ENCODE measurements at regions not wholly inside any gene's neighbourhood (a gene's known extent, or its start where the extent isn't known, plus 50 kb on each side); places are given as distances from the start of the nearest gene placed in this dataset.

GRCh38 chr3:104591776-104592175 is 774.9 kb upstream of the ALCAM start:
- Histone ChIP-seq H3K4me3 (no peak overlapping the region), H3K36me3 (no peaks in the 10 kb centered on the region), H3K9me3 (peaks cover 0 to 7% (median 0%) of the 10 kb centered on the region in 12 donors), H3K4me1 (no peaks in the 10 kb centered on the region), H3K27me3 (no peaks in the 10 kb centered on the region), H3K27ac (no peak overlapping the region)
- ATAC-seq (no peak), DNase-seq (no peak)
- TF ChIP-seq, protein P1, sequence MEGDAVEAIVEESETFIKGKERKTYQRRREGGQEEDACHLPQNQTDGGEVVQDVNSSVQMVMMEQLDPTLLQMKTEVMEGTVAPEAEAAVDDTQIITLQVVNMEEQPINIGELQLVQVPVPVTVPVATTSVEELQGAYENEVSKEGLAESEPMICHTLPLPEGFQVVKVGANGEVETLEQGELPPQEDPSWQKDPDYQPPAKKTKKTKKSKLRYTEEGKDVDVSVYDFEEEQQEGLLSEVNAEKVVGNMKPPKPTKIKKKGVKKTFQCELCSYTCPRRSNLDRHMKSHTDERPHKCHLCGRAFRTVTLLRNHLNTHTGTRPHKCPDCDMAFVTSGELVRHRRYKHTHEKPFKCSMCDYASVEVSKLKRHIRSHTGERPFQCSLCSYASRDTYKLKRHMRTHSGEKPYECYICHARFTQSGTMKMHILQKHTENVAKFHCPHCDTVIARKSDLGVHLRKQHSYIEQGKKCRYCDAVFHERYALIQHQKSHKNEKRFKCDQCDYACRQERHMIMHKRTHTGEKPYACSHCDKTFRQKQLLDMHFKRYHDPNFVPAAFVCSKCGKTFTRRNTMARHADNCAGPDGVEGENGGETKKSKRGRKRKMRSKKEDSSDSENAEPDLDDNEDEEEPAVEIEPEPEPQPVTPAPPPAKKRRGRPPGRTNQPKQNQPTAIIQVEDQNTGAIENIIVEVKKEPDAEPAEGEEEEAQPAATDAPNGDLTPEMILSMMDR (IDR thresholded peaks at IDR 0.05): no peak
- no peak for TF ChIP-seq POLR2A (IDR thresholded peaks at IDR 0.05)
- intact Hi-C loops (cut with DNase I): no loop called here
- WGBS, 4 donors: 84 to 95% (median 90%) methylated on average over 3 of the region's 3 CpGs

- no peak overlapping the region for H3K4me3 ChIP-seq
Measured at GRCh38 chr3:104594491-104594890, 772.2 kb upstream of the ALCAM start.

GRCh38 chr3:104596054-104596453 is 770.7 kb upstream of the ALCAM start:
- H3K9me3 ChIP-seq: no peaks in the 10 kb centered on the region
- 90 to 96% (median 92%) methylated on average over 2 of the region's 2 CpGs for WGBS, 4 donors
- no peaks in the 10 kb centered on the region for H3K36me3 ChIP-seq
- no peaks in the 10 kb centered on the region for H3K4me1 ChIP-seq
- H3K27ac ChIP-seq: no peak overlapping the region
- no peak overlapping the region for H3K4me3 ChIP-seq
- TF ChIP-seq, protein P1 (IDR thresholded peaks at IDR 0.05): no peak
- no peak for TF ChIP-seq POLR2A (IDR thresholded peaks at IDR 0.05)
- H3K27me3 ChIP-seq: no peaks in the 10 kb centered on the region
- ATAC-seq (no peak), DNase-seq (no peak)
- intact Hi-C loops (cut with DNase I): no loop called here

More at GRCh38 chr3:104594491-104594890, 772.2 kb upstream of the ALCAM start:
- Histone ChIP-seq H3K36me3 (no peaks in the 10 kb centered on the region), H3K9me3 (peaks cover 0 to 5% (median 0%) of the 10 kb centered on the region in 12 donors), H3K27me3 (no peaks in the 10 kb centered on the region), H3K4me1 (no peaks in the 10 kb centered on the region), H3K27ac (no peak overlapping the region)
- TF ChIP-seq, protein P1 (IDR thresholded peaks at IDR 0.05): no peak
- TF ChIP-seq POLR2A (IDR thresholded peaks at IDR 0.05): no peak
- WGBS, 4 donors: 90 to 92% (median 91%) methylated on average over 2 of the region's 2 CpGs
- no peak for ATAC-seq
- intact Hi-C loops (cut with DNase I): no loop called here
- DNase-seq: no peak

DNA sequence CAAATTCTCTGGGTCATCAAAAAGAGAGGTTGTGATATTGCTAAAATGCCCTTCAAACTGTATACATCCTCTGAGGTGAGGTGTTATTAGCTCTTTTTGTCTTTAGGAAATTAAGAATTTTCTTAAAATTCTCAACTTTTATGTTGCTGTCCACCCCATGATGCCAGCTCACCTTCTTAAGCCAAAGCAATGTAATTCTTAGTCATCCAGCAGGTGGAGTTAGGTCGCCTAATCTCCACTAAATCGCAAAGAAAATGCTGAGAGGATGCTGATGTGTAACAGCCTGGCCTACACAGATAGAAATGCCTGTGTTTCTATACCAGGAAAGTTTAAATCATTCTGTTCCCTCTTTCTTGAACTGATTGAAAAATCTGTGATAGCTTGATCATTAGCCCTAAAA is 770.2 kb upstream of the ALCAM start:
- 19 to 30% (median 26%) methylated on average over 2 of the region's 2 CpGs for WGBS, 4 donors
- Histone ChIP-seq H3K36me3 (no peaks in the 10 kb centered on the region), H3K27ac (no peak overlapping the region), H3K9me3 (no peaks in the 10 kb centered on the region), H3K4me3 (no peak overlapping the region), H3K4me1 (no peaks in the 10 kb centered on the region), H3K27me3 (no peaks in the 10 kb centered on the region)
- ATAC-seq (no peak), DNase-seq (no peak)
- TF ChIP-seq, protein P1 (IDR thresholded peaks at IDR 0.05): peak in 6 of 12 donors; percentile 7 to 30 (median 22)
- no peak for TF ChIP-seq POLR2A (IDR thresholded peaks at IDR 0.05)
- intact Hi-C loops (cut with DNase I): no loop called here
